Fibroblast of the aortic adventitia (primary cell): ENCODE measurements at regions not wholly inside any gene's neighbourhood (a gene's known extent, or its start where the extent isn't known, plus 50 kb on each side); places are given as distances from the start of the nearest gene placed in this dataset.

ENCODE experiments used
- DNase-seq: peaks from one replicate; pipeline ENCODE4 v3.0.0-alpha.2; 2010; ENCODE audit warnings: low read depth
- H3K4me3 ChIP-seq: 2 replicates; pipeline ENCODE4 v1.5.1; 2011; ENCODE audit warnings: low read depth, mild to moderate bottlenecking, control low read depth, low read length, moderate library complexity
- TF ChIP-seq, protein P1 (sequence below): IDR thresholded peaks from 2 replicates; pipeline ENCODE4 v1.5.1; 2011; ENCODE audit warnings: mild to moderate bottlenecking, low read length, control low read depth, inconsistent platforms; ENCODE audit not compliant: insufficient read depth

DNA sequence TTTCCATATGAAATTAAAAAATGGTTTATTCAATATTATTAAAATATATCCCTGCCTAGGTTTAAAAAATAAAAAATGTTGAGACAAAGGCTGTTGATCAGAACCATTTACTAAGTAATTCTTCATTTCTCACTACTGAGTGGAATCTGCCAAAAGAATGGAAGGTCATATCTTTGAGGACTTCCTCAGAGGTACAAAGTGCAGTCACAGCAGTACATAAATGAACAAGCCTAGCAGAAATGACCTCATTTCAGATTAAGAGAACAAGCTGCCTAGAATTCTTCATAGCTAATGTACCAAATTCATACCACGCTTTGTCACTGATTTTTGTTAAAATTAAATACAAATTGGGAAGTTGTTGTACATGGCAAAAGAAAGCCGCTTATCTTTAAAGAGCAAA, 318.9 kb upstream of the TFPI start:
- no peak overlapping the region for H3K4me3 ChIP-seq
- TF ChIP-seq, protein P1, sequence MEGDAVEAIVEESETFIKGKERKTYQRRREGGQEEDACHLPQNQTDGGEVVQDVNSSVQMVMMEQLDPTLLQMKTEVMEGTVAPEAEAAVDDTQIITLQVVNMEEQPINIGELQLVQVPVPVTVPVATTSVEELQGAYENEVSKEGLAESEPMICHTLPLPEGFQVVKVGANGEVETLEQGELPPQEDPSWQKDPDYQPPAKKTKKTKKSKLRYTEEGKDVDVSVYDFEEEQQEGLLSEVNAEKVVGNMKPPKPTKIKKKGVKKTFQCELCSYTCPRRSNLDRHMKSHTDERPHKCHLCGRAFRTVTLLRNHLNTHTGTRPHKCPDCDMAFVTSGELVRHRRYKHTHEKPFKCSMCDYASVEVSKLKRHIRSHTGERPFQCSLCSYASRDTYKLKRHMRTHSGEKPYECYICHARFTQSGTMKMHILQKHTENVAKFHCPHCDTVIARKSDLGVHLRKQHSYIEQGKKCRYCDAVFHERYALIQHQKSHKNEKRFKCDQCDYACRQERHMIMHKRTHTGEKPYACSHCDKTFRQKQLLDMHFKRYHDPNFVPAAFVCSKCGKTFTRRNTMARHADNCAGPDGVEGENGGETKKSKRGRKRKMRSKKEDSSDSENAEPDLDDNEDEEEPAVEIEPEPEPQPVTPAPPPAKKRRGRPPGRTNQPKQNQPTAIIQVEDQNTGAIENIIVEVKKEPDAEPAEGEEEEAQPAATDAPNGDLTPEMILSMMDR, result no peak
- DNase-seq, result no peak

DNA sequence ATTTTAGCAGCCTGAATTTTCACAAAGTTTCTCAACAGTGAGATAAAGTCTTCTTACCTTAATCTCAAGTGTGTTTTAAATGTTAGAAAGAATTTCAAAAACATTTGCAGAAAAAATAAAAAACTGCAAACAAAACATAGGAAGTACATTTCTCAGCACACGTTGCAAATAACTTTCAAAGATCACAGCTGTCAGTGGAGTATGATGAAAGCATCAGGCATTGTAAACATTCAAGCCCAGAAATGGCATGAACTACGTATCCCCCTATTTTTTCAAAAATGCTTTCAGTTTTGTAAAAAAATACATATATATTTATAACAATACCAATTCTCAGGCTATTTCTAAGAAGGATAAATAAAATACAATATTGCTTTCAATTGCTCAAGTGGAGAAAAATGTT, 320.6 kb upstream of the TFPI start:
- TF ChIP-seq, protein P1, result no peak
- no peak for DNase-seq
- H3K4me3 ChIP-seq, result no peak overlapping the region

DNA sequence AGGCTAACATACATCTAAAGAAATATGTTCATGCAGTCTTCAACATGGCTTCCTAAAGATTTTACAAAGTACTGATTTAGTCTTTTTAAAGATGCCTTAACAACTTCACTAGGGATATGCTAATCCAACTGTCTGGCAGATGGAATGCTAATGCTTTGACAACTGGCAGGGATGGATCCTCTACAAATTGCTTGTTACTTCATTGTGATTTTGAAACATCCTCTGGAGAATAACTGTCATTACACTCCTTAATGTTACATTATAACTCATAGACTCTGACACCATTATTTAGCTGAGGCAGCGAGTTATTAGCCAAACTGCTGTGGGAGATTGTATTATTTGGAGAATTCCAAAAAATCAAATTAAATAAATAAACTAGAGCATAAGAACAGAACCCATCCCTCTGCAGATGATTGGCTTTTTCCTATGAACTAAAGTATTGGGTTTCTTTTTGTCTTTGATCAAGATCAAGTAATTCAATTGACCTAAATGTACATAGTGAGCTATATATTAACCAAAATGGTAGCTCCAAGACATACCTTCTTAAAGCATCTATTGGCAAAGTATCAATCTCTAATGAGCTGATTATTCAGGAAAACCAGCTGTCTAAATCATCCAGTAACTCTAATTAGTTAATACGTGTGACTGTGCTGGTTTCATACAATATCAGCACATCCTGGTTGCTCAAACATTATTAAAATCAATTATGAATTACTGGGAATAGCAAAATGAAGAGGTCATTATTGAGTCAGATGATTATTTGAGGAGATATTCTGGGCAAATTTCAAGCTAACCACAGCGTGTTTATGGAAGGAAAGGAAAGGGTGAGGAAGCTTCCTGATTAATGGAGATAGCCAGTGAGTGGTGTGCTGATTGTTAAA, 321.3 kb upstream of the TFPI start:
- DNase-seq, result no peak
- TF ChIP-seq, protein P1, result no peak

GRCh38 chr2:187876554-187876953, 322.3 kb upstream of the TFPI start:
- no peak for DNase-seq
- TF ChIP-seq, protein P1, result no peak
- H3K4me3 ChIP-seq, result no peak overlapping the region

More for the DNA sequence above, 321.3 kb upstream of the TFPI start:
- no peak overlapping the region for H3K4me3 ChIP-seq

GRCh38 chr2:187877391-187877790, 323.2 kb upstream of the TFPI start:
- DNase-seq, result no peak
- TF ChIP-seq, protein P1, result no peak
- no peak overlapping the region for H3K4me3 ChIP-seq

- TF ChIP-seq, protein P1, result no peak
- DNase-seq, result no peak
- H3K4me3 ChIP-seq, result no peak overlapping the region
These were observed 323.9 kb upstream of the TFPI start for GRCh38 chr2:187878112-187878511.
